ENCODE measurements at regions not wholly inside any gene's neighbourhood (a gene's known extent, or its start where the extent isn't known, plus 50 kb on each side); places are given as distances from the start of the nearest gene placed in this dataset.

- TF ChIP-seq CTCF (IDR thresholded peaks at IDR 0.05) (no peak), RCOR1 (IDR thresholded peaks at IDR 0.05; ENCODE audit: low read depth, low read length) (no peak), MAZ (IDR thresholded peaks at IDR 0.05; ENCODE audit: borderline replicate concordance, low read depth, low read length) (no peak), USF2 (IDR thresholded peaks at IDR 0.05) (no peak), MYC (IDR thresholded peaks at IDR 0.05; ENCODE audit: borderline replicate concordance, low read length) (no peak), ESRRA (IDR thresholded peaks at IDR 0.05; ENCODE audit: borderline replicate concordance, low read length) (peak; percentile 93), SREBF2 (IDR thresholded peaks at IDR 0.05) (no peak), CEBPB (IDR thresholded peaks at IDR 0.05) (peak; percentile 51 to 76), RFX5 (IDR thresholded peaks at IDR 0.05) (no peak), TP53 (CRISPR knock-in tag; IDR thresholded peaks at IDR 0.05) (no peak), E2F6 (IDR thresholded peaks at IDR 0.05; ENCODE audit: borderline replicate concordance, low read depth) (no peak), MAFK (IDR thresholded peaks at IDR 0.05; ENCODE audit: partially characterized antibody) (peak; percentile 73), NPAS2 (CRISPR knock-in tag; IDR thresholded peaks at IDR 0.05; ENCODE audit: borderline replicate concordance) (no peak)
- TF ChIP-seq, protein P1, sequence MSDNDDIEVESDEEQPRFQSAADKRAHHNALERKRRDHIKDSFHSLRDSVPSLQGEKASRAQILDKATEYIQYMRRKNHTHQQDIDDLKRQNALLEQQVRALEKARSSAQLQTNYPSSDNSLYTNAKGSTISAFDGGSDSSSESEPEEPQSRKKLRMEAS (IDR thresholded peaks at IDR 0.05), result peak; percentile 83
Observed at GRCh38 chr12:92593734-92594402, 108.9 kb upstream of the PLEKHG7 start.

Measured in A549 (cell line).